Tibial nerve (tissue), 4 donors: ENCODE measurements at regions not wholly inside any gene's neighbourhood (a gene's known extent, or its start where the extent isn't known, plus 50 kb on each side); places are given as distances from the start of the nearest gene placed in this dataset.
A peak's percentile ranks its signal among the peaks of the same experiment; 100 is the strongest.

ENCODE experiments used
- DNase-seq, 2 donors: peaks; one replicate each; pipeline ENCODE4 v3.0.0-alpha.2; 2019; ENCODE audit warnings: low spot score in 2 of 2
- H3K27ac ChIP-seq, 4 donors: fragments of 200-600 bp; sonication (generic) in 3 of 4; one replicate each; pipeline ENCODE4 v1.5.1; 2017 to 2019; ENCODE audit warnings: mild to moderate bottlenecking in 1 of 4
- H3K27me3 ChIP-seq, 2 donors: fragments of 200-600 bp; sonication (generic) in 1 of 2; one replicate each; pipeline versions ENCODE4 v1.5.1 to v1.6.0; 2017 to 2019
- H3K36me3 ChIP-seq, 3 donors: fragments of 200-600 bp; sonication (generic); one replicate each; pipeline ENCODE4 v1.5.1; 2018 to 2019
- H3K4me1 ChIP-seq, 4 donors: fragments of 200-600 bp; sonication (generic) in 3 of 4; one replicate each; pipeline ENCODE4 v1.5.1; 2017 to 2019
- H3K4me3 ChIP-seq, 4 donors: fragments of 200-600 bp; sonication (generic) in 3 of 4; one replicate each; pipeline ENCODE4 v1.5.1; 2017 to 2019; ENCODE audit warnings: mild to moderate bottlenecking in 1 of 4, moderate library complexity in 1 of 4
- H3K9me3 ChIP-seq, 4 donors: fragments of 200-600 bp; sonication (generic) in 3 of 4; one replicate each; pipeline ENCODE4 v1.5.1; 2017 to 2019
- EP300 ChIP-seq, 2 donors: sonication (generic); formaldehyde crosslinking; IDR thresholded peaks; one replicate each; pipeline ENCODE4 v1.6.1; 2017; ENCODE audit warnings: antibody characterized with exemption in 2 of 2, mild to moderate bottlenecking in 1 of 2
- POLR2A ChIP-seq, 2 donors: fragments of 450-650 bp; IDR thresholded peaks; one replicate each; pipeline ENCODE4 v1.6.1; 2017; ENCODE audit warnings: antibody characterized with exemption in 2 of 2, mild to moderate bottlenecking in 2 of 2, moderate library complexity in 2 of 2
- WGBS, 2 donors: methylation state at CpG; one replicate each; pipeline ENCODE4 v1.1.5; 2018; 5-methylcytosine and 5-hydroxymethylcytosine counted together
- TF ChIP-seq, protein P1 (sequence below), 5 experiments: fragments of 200-600 bp in 3 of 5; fragments of 450-650 bp in 2 of 5; sonication (generic) in 3 of 5; IDR thresholded peaks; one replicate each; pipeline ENCODE4 v1.5.1; 2016 to 2019; ENCODE audit warnings: antibody characterized with exemption in 5 of 5, mild to moderate bottlenecking in 3 of 5, moderate library complexity in 2 of 5

DNA sequence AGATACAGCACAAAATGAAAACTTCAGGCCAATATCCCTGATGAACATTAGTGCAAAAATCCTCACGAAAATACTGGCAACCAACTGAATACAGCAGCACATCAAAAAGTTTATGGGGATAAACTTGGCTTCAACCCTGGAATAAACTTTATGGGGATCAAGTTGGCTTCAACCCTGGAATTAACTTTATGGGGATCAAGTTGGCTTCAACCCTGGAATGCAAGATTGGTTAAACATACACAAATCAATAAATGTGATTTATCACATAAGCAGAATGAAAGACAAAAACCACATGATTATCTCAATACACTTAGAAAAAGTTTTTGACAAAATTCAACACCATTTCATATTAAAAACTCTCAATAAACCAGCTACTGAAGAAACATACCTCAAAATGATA lies 213.7 kb upstream of the DMRTA1 start:
- Histone ChIP-seq H3K4me1 (peaks cover 0 to 7% (median 0%) of the 10 kb centered on the region in 4 donors), H3K9me3 (peaks cover 0 to 9% (median 0%) of the 10 kb centered on the region in 4 donors), H3K36me3 (no peaks in the 10 kb centered on the region), H3K27ac (no peak overlapping the region), H3K27me3 (no peaks in the 10 kb centered on the region), H3K4me3 (no peak overlapping the region)
- 67 to 81% methylated on average over 1 of the region's 1 CpG for WGBS, 2 donors
- TF ChIP-seq, protein P1, sequence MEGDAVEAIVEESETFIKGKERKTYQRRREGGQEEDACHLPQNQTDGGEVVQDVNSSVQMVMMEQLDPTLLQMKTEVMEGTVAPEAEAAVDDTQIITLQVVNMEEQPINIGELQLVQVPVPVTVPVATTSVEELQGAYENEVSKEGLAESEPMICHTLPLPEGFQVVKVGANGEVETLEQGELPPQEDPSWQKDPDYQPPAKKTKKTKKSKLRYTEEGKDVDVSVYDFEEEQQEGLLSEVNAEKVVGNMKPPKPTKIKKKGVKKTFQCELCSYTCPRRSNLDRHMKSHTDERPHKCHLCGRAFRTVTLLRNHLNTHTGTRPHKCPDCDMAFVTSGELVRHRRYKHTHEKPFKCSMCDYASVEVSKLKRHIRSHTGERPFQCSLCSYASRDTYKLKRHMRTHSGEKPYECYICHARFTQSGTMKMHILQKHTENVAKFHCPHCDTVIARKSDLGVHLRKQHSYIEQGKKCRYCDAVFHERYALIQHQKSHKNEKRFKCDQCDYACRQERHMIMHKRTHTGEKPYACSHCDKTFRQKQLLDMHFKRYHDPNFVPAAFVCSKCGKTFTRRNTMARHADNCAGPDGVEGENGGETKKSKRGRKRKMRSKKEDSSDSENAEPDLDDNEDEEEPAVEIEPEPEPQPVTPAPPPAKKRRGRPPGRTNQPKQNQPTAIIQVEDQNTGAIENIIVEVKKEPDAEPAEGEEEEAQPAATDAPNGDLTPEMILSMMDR (IDR thresholded peaks at IDR 0.05), result no peak
- TF ChIP-seq POLR2A (IDR thresholded peaks at IDR 0.05) (no peak), EP300 (IDR thresholded peaks at IDR 0.05) (no peak)
- DNase-seq, result no peak

DNA sequence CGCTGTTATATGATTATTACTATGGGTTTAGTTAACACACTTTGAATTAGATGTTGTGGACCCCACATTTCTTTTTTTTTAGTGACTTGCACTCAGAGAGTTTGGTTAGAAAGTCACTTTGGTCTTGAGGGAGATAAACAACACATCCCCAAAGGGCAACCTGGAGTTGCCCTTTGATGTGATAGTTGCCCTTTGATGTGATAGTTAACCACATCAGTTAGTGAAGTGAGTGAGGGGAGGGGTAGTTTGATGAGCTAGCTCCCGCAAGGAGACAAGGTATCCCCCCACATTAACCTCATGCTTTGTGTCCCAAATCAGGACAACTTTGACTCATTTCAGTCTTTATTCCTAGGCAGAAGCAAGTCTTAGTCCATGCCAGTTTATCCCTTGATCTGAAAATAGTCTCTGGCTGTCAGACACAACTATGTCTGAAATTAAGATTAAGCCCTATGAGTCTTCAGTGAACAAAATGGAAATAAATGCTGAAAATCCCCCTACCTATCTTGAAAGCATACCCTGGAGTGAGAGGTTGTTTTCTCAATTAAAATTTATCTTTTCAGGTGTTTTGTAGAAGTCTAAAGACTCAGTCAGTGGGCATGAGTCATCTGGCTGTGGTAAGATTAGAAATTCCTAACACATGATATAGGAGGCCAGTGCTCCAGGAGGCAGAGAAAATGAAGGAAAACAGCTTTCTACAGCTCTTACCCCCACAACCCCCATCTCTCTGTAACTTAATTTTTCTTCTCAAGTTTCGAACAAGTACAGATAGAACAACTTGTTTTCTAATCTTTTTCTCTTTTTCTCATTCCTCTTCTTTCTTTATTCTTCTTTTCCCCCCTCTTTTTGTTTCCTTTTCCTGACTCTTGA lies 208.9 kb upstream of the DMRTA1 start:
- Histone ChIP-seq H3K4me1 (peaks cover 0 to 11% (median 4%) of the 10 kb centered on the region in 4 donors), H3K9me3 (no peaks in the 10 kb centered on the region), H3K36me3 (no peaks in the 10 kb centered on the region), H3K27ac (no peak overlapping the region), H3K4me3 (no peak overlapping the region), H3K27me3 (no peaks in the 10 kb centered on the region)
- WGBS, 2 donors, result 89 to 94% methylated on average over 3 of the region's 3 CpGs
- TF ChIP-seq EP300 (IDR thresholded peaks at IDR 0.05) (no peak), POLR2A (IDR thresholded peaks at IDR 0.05) (no peak)
- TF ChIP-seq, protein P1 (IDR thresholded peaks at IDR 0.05), result no peak
- DNase-seq, result no peak

DNA sequence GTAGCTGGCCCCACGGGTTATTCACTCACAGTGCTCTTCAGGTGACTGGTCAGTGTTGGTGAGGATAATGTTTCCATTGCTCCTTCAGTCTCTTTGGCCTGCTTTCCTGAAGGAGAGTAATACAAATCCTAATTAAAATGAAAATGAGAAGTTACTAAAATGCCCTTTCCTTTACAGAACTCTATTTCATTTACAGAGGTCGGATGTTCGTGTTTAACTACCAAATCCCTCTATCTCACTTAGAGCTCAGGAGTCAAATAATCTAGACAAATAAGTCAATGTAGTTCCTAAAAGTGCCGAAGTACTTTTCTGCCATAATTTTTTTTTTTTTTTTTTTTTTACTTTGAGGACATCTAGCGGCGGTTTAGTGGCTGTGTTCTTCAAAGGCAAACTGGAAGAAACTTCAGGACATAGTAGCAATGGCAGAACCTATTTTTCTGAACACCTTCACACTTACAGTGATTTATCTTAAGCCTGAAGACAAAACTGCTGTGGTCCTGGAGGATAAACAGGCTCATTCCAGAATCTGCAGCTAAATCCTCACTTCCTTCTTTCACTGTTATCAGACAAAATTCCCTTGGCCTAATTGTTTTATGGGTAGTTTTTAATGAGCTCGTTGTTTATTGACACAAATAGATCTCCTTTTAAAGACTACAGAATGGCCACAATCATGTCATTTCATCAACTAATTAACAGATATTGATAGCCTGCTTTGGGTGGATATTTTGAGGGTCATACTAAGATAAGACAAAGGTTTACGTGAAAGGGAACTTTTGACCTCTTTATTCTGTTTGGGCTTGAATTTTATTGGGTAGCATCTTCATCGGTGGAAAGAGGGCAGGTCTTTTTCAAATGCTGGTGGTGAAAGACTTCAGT lies 207.6 kb upstream of the DMRTA1 start:
- no peaks in the 10 kb centered on the region for H3K9me3 ChIP-seq
- H3K36me3 ChIP-seq, result no peaks in the 10 kb centered on the region
- WGBS, 2 donors, result 14 to 16% methylated on average over 9 of the region's 9 CpGs
- no peak for DNase-seq
- peaks cover 0 to 11% (median 4%) of the 10 kb centered on the region in 4 donors for H3K4me1 ChIP-seq
- no peak for TF ChIP-seq POLR2A (IDR thresholded peaks at IDR 0.05)
- TF ChIP-seq, protein P1 (IDR thresholded peaks at IDR 0.05), result peak in 4 of 5 experiments; percentile 14 to 40 (median 31)
- H3K27ac ChIP-seq, result no peak overlapping the region
- H3K27me3 ChIP-seq, result no peaks in the 10 kb centered on the region
- no peak overlapping the region for H3K4me3 ChIP-seq

DNA sequence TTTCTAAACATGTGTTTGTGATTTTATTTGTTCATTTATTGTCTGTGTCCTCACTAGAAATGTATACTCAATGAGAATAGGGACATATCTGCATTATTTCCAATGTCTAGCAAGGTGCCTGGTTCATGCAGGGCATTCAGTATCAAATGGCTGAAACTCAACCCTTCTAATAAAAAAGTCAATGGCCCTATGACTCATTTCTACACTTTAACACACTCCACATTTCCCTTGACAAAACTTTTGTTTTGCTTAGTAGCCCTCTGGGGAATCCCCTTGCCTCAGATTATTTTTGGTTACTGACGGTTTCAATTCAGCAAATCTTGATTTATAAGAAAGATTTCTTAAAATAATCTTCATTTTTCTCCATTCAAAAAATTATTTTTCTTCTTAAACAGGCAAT lies 206.0 kb upstream of the DMRTA1 start:
- Histone ChIP-seq H3K27me3 (no peaks in the 10 kb centered on the region), H3K4me1 (peaks cover 0 to 11% (median 4%) of the 10 kb centered on the region in 4 donors), H3K9me3 (no peaks in the 10 kb centered on the region), H3K27ac (no peak overlapping the region), H3K4me3 (no peak overlapping the region), H3K36me3 (no peaks in the 10 kb centered on the region)
- WGBS, 2 donors, result 24 to 33% methylated on average over 1 of the region's 1 CpG
- no peak for DNase-seq
- TF ChIP-seq EP300 (IDR thresholded peaks at IDR 0.05), result no peak

DNA sequence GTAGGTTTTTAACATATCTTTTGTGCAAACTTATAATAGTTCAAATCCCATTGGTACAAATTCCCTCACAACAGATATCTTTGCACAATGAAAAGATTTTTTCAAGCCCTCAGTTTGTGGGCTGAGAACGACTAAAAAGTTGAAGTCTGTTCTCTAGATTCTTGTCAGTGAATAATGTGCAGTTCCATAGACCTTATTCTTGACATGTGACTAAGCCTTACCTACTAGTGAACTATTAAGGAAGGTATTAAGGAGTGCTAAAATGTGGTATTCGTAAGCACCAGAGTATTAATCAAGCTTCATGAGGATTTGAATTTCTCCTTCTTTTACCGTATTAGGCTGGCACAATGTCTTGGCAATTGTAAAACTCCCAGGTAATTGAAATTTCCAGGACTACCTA lies 205.6 kb upstream of the DMRTA1 start:
- Histone ChIP-seq H3K4me3 (no peak overlapping the region), H3K36me3 (no peaks in the 10 kb centered on the region), H3K4me1 (peaks cover 0 to 11% (median 4%) of the 10 kb centered on the region in 4 donors), H3K27me3 (no peaks in the 10 kb centered on the region), H3K9me3 (no peaks in the 10 kb centered on the region), H3K27ac (no peak overlapping the region)
- TF ChIP-seq, protein P1 (IDR thresholded peaks at IDR 0.05), result no peak
- TF ChIP-seq EP300 (IDR thresholded peaks at IDR 0.05) (no peak), POLR2A (IDR thresholded peaks at IDR 0.05) (no peak)
- WGBS, 2 donors, result 51 to 69% methylated on average over 3 of the region's 3 CpGs
- DNase-seq, result no peak
